CD8-positive, alpha-beta memory T cell (primary cell): ENCODE measurements at regions not wholly inside any gene's neighbourhood (a gene's known extent, or its start where the extent isn't known, plus 50 kb on each side); places are given as distances from the start of the nearest gene placed in this dataset.
A peak's percentile ranks its signal among the peaks of the same experiment; 100 is the strongest.

Experiments
- CTCF ChIA-PET: fragments of 350-600 bp; sonication (Branson Sonifier 250); formaldehyde crosslinking; loops from one replicate; lab custom pipeline; 2021; ENCODE audit warnings: antibody characterized with exemption; lab: Charles Lee
- POLR2A ChIA-PET: fragments of 350-600 bp; sonication (Branson Sonifier 250); formaldehyde crosslinking; loops from one replicate; lab custom pipeline; 2021; ENCODE audit warnings: antibody characterized with exemption; lab: Charles Lee
- DNase-seq, 5 donors: peaks; one replicate each; pipeline versions ENCODE4 v3.0.0 to v3.0.0-alpha.2; 2020 to 2022; ENCODE audit warnings: mixed read lengths in 1 of 5
- H3K27ac ChIP-seq: one replicate; pipeline ENCODE4 v1.7.0; 2013; ENCODE audit warnings: low read depth, mild to moderate bottlenecking, low read length, moderate library complexity
- H3K27me3 ChIP-seq: 2 replicates; pipeline ENCODE4 v1.7.0; 2013; ENCODE audit warnings: low read length, mild to moderate bottlenecking; ENCODE audit not compliant: insufficient read depth, poor library complexity, severe bottlenecking
- H3K36me3 ChIP-seq: 2 replicates; pipeline ENCODE4 v1.7.0; 2013; ENCODE audit warnings: mild to moderate bottlenecking, low read length, moderate library complexity; ENCODE audit not compliant: insufficient read depth
- H3K4me1 ChIP-seq: 2 replicates; pipeline ENCODE4 v1.7.0; 2013; ENCODE audit warnings: mild to moderate bottlenecking, low read length, moderate library complexity; ENCODE audit not compliant: insufficient read depth
- H3K4me3 ChIP-seq: 2 replicates; pipeline ENCODE4 v1.7.0; 2013; ENCODE audit warnings: mild to moderate bottlenecking, low read length
- H3K9me3 ChIP-seq: 2 replicates; pipeline ENCODE4 v1.7.0; 2013; ENCODE audit warnings: mild to moderate bottlenecking, low read length
- H3K27ac Mint-ChIP-seq, 8 donors: one replicate each; pipeline ENCODE4 v1.8.0; 2020 to 2021; ENCODE audit warnings: mixed read lengths in 8 of 8, mild to moderate bottlenecking in 6 of 8, inconsistent platforms in 3 of 8, moderate library complexity in 3 of 8
- H3K27me3 Mint-ChIP-seq, 2 donors: one replicate each; pipeline ENCODE4 v1.8.0; 2020 to 2021; ENCODE audit warnings: mixed read lengths in 2 of 2, mild to moderate bottlenecking in 1 of 2, moderate library complexity in 1 of 2
- H3K36me3 Mint-ChIP-seq, 3 donors: one replicate each; pipeline ENCODE4 v1.8.0; 2020 to 2021; ENCODE audit warnings: mixed read lengths in 3 of 3, inconsistent platforms in 1 of 3, mild to moderate bottlenecking in 1 of 3
- H3K4me1 Mint-ChIP-seq, 3 donors: one replicate each; pipeline ENCODE4 v1.8.0; 2020 to 2021; ENCODE audit warnings: mixed read lengths in 3 of 3, inconsistent platforms in 1 of 3, mild to moderate bottlenecking in 1 of 3
- H3K4me3 Mint-ChIP-seq, 7 donors: one replicate each; pipeline ENCODE4 v1.8.0; 2020 to 2021; ENCODE audit warnings: mixed read lengths in 7 of 7, mild to moderate bottlenecking in 6 of 7, moderate library complexity in 4 of 7, inconsistent platforms in 2 of 7
- H3K9me3 Mint-ChIP-seq, 5 donors: one replicate each; pipeline ENCODE4 v1.8.0; 2020 to 2022; ENCODE audit warnings: mixed read lengths in 5 of 5, mild to moderate bottlenecking in 3 of 5, moderate library complexity in 2 of 5, inconsistent platforms in 1 of 5

DNA sequence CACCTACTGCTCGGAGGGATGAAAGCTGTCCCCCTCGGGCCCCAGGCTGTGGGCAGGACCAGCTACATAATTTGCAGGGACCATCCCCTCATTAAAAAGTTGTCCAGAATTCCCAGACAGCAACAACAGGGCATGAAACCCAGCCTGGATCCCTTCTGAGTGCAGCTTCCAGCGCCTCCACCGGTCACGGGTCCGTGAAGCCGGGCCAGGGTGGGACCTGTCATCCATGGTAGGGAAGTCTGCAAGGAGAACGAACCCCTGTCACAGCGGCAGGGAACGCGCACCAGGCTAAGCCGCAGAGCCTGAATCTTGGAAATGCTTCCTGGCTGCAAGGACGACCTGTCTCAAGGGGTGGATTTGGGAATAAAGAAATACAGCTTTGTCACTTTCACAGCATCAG is 214.2 kb downstream of the RBFOX3 start:
- no peak overlapping the region for H3K27ac ChIP-seq
- Mint-ChIP-seq H3K9me3 (no peaks in the 10 kb centered on the region), H3K27me3 (peaks cover 34 to 63% of the 10 kb centered on the region in 2 donors), H3K4me1 (peaks cover 14 to 21% (median 21%) of the 10 kb centered on the region in 3 donors), H3K27ac (no peak overlapping the region), H3K4me3 (no peak overlapping the region), H3K36me3 (no peaks in the 10 kb centered on the region)
- no peak for DNase-seq
- peaks cover 12% of the 10 kb centered on the region for H3K4me1 ChIP-seq
- no peaks in the 10 kb centered on the region for H3K9me3 ChIP-seq
- peaks cover 22% of the 10 kb centered on the region for H3K27me3 ChIP-seq
- ChIA-PET CTCF (interaction anchor here (0.8 kb wide), 1 partner anchor 12 kb away, joined by 4 read pairs; no protein-coding TSS in a partner anchor), POLR2A (no interaction called here)
- no peak overlapping the region for H3K4me3 ChIP-seq
- H3K36me3 ChIP-seq: no peaks in the 10 kb centered on the region

DNA sequence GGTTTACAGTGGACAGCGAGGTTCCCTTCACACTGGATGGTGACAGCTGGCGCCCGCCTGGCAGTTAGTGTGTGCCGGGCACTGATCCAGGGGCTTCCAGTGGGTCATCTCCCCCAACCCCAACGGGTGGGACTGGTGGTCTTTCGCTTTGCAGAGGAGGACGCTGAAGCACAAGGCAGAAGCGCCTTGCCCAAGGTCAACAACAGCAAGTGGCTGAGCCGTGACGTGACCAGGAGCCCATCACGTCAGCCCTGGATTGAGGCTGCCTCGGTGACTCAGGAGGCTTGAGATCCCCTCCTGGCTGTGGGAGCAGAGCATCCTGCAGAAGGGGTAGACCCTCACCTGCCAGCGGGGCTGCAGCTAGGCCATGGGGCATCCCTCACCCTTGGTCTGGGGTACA is 215.3 kb downstream of the RBFOX3 start:
- no peak for DNase-seq
- H3K4me3 Mint-ChIP-seq: no peak overlapping the region
- H3K27me3 ChIP-seq: peaks cover 34% of the 10 kb centered on the region
- peaks cover 28 to 65% of the 10 kb centered on the region in 2 donors for H3K27me3 Mint-ChIP-seq
- H3K27ac Mint-ChIP-seq: no peak overlapping the region
- ChIA-PET POLR2A (no interaction called here), CTCF (interaction anchor here (5.3 kb wide), 1 partner anchor 309 kb away, joined by 52 read pairs; no protein-coding TSS in a partner anchor)
- H3K9me3 Mint-ChIP-seq: no peaks in the 10 kb centered on the region
- H3K4me1 Mint-ChIP-seq: peaks cover 6 to 11% (median 11%) of the 10 kb centered on the region in 3 donors
- no peak overlapping the region for H3K4me3 ChIP-seq
- H3K36me3 ChIP-seq: no peaks in the 10 kb centered on the region
- H3K4me1 ChIP-seq: peaks cover 7% of the 10 kb centered on the region
- H3K36me3 Mint-ChIP-seq: no peaks in the 10 kb centered on the region
- H3K9me3 ChIP-seq: no peaks in the 10 kb centered on the region
- no peak overlapping the region for H3K27ac ChIP-seq

DNA sequence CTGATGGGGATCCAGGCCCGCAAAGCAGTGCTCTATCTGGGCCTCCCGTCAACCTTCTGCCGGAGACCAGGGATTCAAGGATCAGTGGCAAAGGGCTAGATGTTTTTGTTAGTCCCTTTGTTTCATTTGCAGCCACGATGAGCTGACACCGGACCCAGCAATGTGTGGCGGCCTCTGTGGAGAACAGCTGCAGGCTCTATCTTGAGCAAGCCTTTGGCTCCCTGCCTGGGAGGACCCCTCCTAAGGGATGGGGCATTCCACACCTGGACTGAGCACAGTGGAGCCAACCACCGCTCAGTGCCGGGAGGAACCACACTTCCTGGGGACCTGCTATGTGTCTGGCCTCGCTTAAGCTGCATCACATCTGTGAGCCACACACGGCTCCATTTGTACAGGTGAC is 215.8 kb downstream of the RBFOX3 start:
- peaks cover 4% of the 10 kb centered on the region for H3K4me1 ChIP-seq
- no peaks in the 10 kb centered on the region for H3K9me3 ChIP-seq
- CTCF ChIA-PET: interaction anchor here (5.3 kb wide), 1 partner anchor 308 kb away, joined by 52 read pairs; no protein-coding TSS in a partner anchor
- no peak overlapping the region for H3K4me3 ChIP-seq
- H3K36me3 ChIP-seq: no peaks in the 10 kb centered on the region
- H3K4me1 Mint-ChIP-seq: peaks cover 2 to 8% (median 8%) of the 10 kb centered on the region in 3 donors
- H3K36me3 Mint-ChIP-seq: no peaks in the 10 kb centered on the region
- DNase-seq: no peak
- no peak overlapping the region for H3K4me3 Mint-ChIP-seq
- H3K27me3 Mint-ChIP-seq: peaks cover 30 to 65% of the 10 kb centered on the region in 2 donors
- POLR2A ChIA-PET: no interaction called here
- H3K27ac Mint-ChIP-seq: no peak overlapping the region
- no peaks in the 10 kb centered on the region for H3K9me3 Mint-ChIP-seq
- no peak overlapping the region for H3K27ac ChIP-seq
- H3K27me3 ChIP-seq: peaks cover 30% of the 10 kb centered on the region

DNA sequence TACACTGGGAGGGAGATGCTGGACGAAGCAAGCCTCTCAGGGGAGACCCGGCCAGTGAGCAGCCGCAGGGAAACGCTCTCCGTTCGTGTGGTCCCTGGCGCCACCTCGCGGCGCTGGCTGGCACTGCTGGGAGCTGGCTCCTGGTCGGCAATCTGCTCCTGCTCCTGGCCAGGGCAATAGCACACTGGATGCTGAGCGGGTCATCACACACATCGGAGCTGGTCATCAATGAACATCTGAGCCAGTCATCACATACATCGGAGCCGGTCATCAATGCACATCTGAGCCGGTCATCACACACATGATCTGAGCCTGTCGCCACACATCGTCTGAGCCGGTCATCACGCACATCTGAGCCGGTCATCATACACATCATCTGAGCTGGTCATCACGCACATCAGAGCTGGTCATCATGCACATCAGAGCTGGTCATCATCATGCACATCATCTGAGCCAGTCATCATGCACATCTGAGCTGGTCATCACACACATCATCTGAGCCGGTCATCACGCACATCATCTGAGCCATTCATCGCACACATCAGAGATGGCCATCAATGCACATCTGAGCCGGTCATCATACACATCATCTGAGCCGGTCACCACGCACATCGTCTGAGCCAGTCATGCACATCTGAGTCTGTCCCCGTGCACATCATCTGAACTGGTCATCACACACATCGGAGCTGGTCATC is 217.3 kb downstream of the RBFOX3 start:
- POLR2A ChIA-PET: no interaction called here
- DNase-seq: peak; percentile 27 to 63 (median 51)
- no peak overlapping the region for H3K27ac Mint-ChIP-seq
- peaks cover 33% of the 10 kb centered on the region for H3K27me3 ChIP-seq
- H3K36me3 Mint-ChIP-seq: no peaks in the 10 kb centered on the region
- peaks cover 2 to 8% (median 8%) of the 10 kb centered on the region in 3 donors for H3K4me1 Mint-ChIP-seq
- H3K27me3 Mint-ChIP-seq: peaks cover 30 to 63% of the 10 kb centered on the region in 2 donors
- no peaks in the 10 kb centered on the region for H3K9me3 Mint-ChIP-seq
- H3K4me3 ChIP-seq: no peak overlapping the region
- H3K36me3 ChIP-seq: no peaks in the 10 kb centered on the region
- no peak overlapping the region for H3K4me3 Mint-ChIP-seq
- H3K4me1 ChIP-seq: peaks cover 4% of the 10 kb centered on the region
- no peak overlapping the region for H3K27ac ChIP-seq
- H3K9me3 ChIP-seq: no peaks in the 10 kb centered on the region
- CTCF ChIA-PET: interaction anchor here (0.7 to 5.3 kb wide), 7 partner anchors 8 to 328 kb away, joined by 3 to 52 read pairs (median 6); no protein-coding TSS in a partner anchor

DNA sequence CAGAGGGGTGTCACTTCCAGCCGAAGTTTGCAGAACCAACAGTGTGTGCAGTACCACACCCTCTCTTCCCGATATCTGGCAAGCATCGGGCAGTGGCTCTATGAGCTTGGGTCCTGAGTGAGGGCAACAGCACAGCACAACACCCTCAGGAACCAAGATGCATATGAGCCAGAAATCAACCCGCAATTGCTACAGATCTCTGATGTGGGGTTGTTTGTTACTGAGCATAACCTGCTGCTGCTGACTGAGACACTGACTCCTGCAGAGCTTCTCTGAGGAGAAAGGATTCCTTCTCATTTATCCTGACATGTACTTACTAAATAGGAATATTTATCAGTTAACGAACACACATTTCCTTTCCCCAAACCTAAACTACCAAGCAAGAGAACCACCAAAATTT is 218.3 kb downstream of the RBFOX3 start:
- Mint-ChIP-seq H3K27me3 (peaks cover 26 to 56% of the 10 kb centered on the region in 2 donors), H3K9me3 (no peaks in the 10 kb centered on the region), H3K4me3 (no peak overlapping the region), H3K27ac (peak overlapping the region in 1 of 8 donors; percentile 60), H3K4me1 (peaks cover 2 to 8% (median 8%) of the 10 kb centered on the region in 3 donors), H3K36me3 (no peaks in the 10 kb centered on the region)
- ChIA-PET POLR2A (interaction anchor here (0.6 kb wide), 1 partner anchor 321 kb away, joined by 4 read pairs; no protein-coding TSS in a partner anchor), CTCF (interaction anchor here (0.9 to 5.3 kb wide), 17 partner anchors 9 to 379 kb away, joined by 3 to 52 read pairs (median 4); no protein-coding TSS in a partner anchor)
- Histone ChIP-seq H3K4me1 (peaks cover 4% of the 10 kb centered on the region), H3K4me3 (no peak overlapping the region), H3K27me3 (peaks cover 33% of the 10 kb centered on the region), H3K9me3 (no peaks in the 10 kb centered on the region), H3K36me3 (no peaks in the 10 kb centered on the region), H3K27ac (no peak overlapping the region)
- DNase-seq: no peak

DNA sequence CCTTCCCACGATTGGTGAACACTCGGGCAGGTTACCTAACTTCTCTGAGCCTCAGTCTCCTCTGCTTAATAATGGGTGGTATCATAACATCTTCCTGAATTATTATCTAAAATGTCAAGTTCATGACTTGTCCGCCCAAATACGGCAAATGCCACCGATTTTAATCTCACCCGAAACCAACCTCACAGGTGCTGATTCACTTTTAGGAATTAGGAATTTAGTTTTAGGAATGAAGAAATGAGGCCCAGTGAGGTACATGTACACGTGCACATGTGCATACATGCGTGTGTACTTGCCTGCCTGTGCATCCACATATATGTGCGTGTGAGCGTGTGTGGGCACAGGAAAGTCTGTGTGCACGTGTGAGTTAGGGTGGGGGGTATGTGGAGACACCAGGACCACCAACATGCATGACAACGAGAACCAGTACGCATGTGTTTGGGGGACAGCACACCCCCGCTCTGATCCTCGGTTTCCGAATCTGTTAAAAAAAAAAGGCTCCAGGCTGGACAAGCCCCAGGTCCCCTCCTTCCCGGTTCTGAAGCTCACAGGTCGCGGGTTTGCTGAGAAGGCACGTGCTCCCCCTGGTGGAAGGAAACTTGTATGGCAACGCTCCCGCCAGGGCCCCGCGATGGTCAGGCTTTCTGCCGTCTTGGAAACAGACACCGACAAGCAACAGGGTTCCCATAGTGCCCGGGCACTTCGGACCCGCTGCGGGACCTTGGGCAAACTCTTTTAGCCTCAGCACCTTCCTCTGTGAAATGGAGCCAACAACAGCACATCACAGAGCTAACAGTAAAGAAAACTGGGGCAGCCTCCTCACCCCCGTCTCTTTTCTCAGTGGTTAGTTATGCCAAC is 219.2 kb downstream of the RBFOX3 start:
- DNase-seq: peak; percentile 36 to 67 (median 53)
- Histone ChIP-seq H3K36me3 (no peaks in the 10 kb centered on the region), H3K4me3 (no peak overlapping the region), H3K9me3 (no peaks in the 10 kb centered on the region), H3K27me3 (peaks cover 33% of the 10 kb centered on the region), H3K27ac (no peak overlapping the region), H3K4me1 (peaks cover 4% of the 10 kb centered on the region)
- H3K4me1 Mint-ChIP-seq: peaks cover 2 to 8% (median 8%) of the 10 kb centered on the region in 3 donors
- ChIA-PET POLR2A (no interaction called here), CTCF (interaction anchor here (0.9 to 5.3 kb wide), 19 partner anchors 10 to 378 kb away, joined by 3 to 52 read pairs (median 5); no protein-coding TSS in a partner anchor)
- no peaks in the 10 kb centered on the region for H3K36me3 Mint-ChIP-seq
- H3K9me3 Mint-ChIP-seq: no peaks in the 10 kb centered on the region
- no peak overlapping the region for H3K27ac Mint-ChIP-seq
- no peak overlapping the region for H3K4me3 Mint-ChIP-seq
- peaks cover 23 to 53% of the 10 kb centered on the region in 2 donors for H3K27me3 Mint-ChIP-seq

DNA sequence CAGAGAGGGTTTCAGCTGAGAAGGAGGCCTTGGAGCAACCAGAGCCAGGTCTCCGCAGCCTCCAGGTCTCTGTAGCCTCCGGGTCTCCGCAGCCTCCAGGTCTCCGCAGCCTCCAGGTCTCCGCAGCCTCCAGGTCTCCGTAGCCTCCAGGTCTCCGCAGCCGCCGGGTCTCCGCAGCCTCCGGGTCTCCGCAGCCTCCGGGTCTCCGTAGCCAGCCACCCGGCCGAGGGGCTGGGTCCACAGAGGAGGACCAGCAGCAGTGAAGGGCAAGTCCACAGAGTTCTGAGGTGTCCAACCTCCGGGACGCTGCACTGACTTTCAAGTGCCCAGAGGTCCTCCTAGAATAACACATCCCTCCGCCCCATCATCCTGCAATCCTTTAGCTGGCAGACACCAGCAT is 221.0 kb downstream of the RBFOX3 start:
- ChIA-PET POLR2A (no interaction called here), CTCF (interaction anchor here (1.3 to 2.8 kb wide), 2 partner anchors 12 to 328 kb away, joined by 3 to 29 read pairs; no protein-coding TSS in a partner anchor)
- Mint-ChIP-seq H3K9me3 (no peaks in the 10 kb centered on the region), H3K4me1 (peaks cover 2 to 8% (median 8%) of the 10 kb centered on the region in 3 donors), H3K36me3 (no peaks in the 10 kb centered on the region), H3K27me3 (peaks cover 23 to 53% of the 10 kb centered on the region in 2 donors), H3K4me3 (no peak overlapping the region), H3K27ac (no peak overlapping the region)
- peaks cover 27% of the 10 kb centered on the region for H3K27me3 ChIP-seq
- H3K9me3 ChIP-seq: no peaks in the 10 kb centered on the region
- H3K4me1 ChIP-seq: peaks cover 4% of the 10 kb centered on the region
- H3K36me3 ChIP-seq: no peaks in the 10 kb centered on the region
- no peak overlapping the region for H3K4me3 ChIP-seq
- H3K27ac ChIP-seq: no peak overlapping the region
- DNase-seq: no peak
